Activated naive CD4-positive, alpha-beta T cell treated with anti-CD3 and anti-CD28 coated beads for 36 hours (primary cell): ENCODE measurements at regions not wholly inside any gene's neighbourhood (a gene's known extent, or its start where the extent isn't known, plus 50 kb on each side); places are given as distances from the start of the nearest gene placed in this dataset.

ENCODE experiments used
- CTCF ChIA-PET: fragments of 350-600 bp; sonication (Branson Sonifier 250); formaldehyde crosslinking; loops from one replicate; lab custom pipeline; 2021; ENCODE audit warnings: antibody characterized with exemption; lab: Charles Lee
- DNase-seq: peaks from one replicate; pipeline ENCODE4 v3.0.0-alpha.2; 2020
- H3K27ac Mint-ChIP-seq: one replicate; pipeline ENCODE4 v1.8.0; 2021; ENCODE audit warnings: mild to moderate bottlenecking, mixed read lengths
- H3K27me3 Mint-ChIP-seq: one replicate; pipeline ENCODE4 v1.8.0; 2021; ENCODE audit warnings: low read depth, mixed read lengths
- H3K36me3 Mint-ChIP-seq: one replicate; pipeline ENCODE4 v1.8.0; 2021; ENCODE audit warnings: low read depth, mixed read lengths
- H3K4me1 Mint-ChIP-seq: one replicate; pipeline ENCODE4 v1.8.0; 2021; ENCODE audit warnings: low read depth, mixed read lengths
- H3K4me3 Mint-ChIP-seq: one replicate; pipeline ENCODE4 v1.8.0; 2021; ENCODE audit warnings: mild to moderate bottlenecking, moderate library complexity, mixed read lengths
- H3K9me3 Mint-ChIP-seq: one replicate; pipeline ENCODE4 v1.8.0; 2021; ENCODE audit warnings: mixed read lengths
- intact Hi-C: fragments of 100-400 bp; cut with micrococcal nuclease; formaldehyde crosslinking; loops from one replicate; pipeline ENCODE4 v1.15.1; 2023

DNA sequence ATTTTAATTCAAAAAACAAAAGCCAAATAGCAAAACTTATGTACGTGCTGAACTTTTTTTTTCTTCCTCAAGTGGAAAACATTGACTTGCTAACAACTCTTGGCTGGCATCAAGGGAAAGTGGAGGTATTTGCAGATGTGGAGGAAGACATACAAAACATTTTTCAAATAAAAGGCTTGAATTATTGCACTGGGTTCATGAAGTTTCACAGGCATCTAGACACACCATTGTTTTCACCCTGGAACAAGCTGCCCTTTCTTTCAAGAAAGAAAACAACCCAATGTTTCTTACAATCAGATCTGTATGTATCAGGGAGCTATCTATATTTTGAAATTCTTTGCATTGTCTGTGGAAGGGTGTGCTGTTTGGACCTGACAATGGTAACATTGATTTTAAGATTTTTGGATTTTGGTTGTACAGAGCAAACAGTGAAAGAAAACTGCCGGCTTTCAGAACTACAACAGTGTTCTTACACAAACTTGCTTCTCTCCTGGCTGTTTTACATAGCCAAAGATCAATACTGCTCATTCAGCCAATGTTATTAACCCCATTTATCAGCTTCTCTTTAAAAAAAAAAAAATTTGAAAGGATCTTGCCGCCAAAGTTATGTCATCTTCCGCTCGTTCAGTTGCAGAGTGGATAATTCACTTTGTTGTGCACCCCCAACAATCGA lies 187.7 kb upstream of the FOXD3 start:
- H3K9me3 Mint-ChIP-seq = no peaks in the 10 kb centered on the region
- no peaks in the 10 kb centered on the region for H3K4me1 Mint-ChIP-seq
- intact Hi-C loops = no loop called here
- H3K4me3 Mint-ChIP-seq = no peak overlapping the region
- peaks cover 16% of the 10 kb centered on the region for H3K27me3 Mint-ChIP-seq
- CTCF ChIA-PET = no interaction called here
- no peak overlapping the region for H3K27ac Mint-ChIP-seq
- H3K36me3 Mint-ChIP-seq = no peaks in the 10 kb centered on the region
- DNase-seq = no peak

DNA sequence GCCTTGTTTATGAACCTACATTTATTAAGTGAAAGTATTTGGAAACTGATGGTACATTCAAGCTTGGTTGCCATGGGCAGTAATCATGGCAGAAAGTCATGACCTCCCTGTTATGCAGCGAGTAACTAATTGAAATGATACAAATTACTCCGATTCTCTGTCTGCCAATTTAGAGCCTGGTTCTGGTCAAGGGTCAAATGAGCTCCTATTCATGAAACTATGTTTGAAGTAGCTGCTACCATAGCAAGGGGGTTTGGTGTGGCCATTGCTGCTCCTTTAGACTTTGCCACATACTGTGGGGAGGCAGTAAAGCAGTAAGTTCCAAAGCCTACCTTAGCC lies 187.2 kb upstream of the FOXD3 start:
- Mint-ChIP-seq H3K4me3 (no peak overlapping the region), H3K4me1 (no peaks in the 10 kb centered on the region), H3K9me3 (no peaks in the 10 kb centered on the region), H3K36me3 (no peaks in the 10 kb centered on the region), H3K27me3 (peaks cover 16% of the 10 kb centered on the region), H3K27ac (no peak overlapping the region)
- CTCF ChIA-PET = no interaction called here
- intact Hi-C loops = no loop called here
- no peak for DNase-seq

DNA sequence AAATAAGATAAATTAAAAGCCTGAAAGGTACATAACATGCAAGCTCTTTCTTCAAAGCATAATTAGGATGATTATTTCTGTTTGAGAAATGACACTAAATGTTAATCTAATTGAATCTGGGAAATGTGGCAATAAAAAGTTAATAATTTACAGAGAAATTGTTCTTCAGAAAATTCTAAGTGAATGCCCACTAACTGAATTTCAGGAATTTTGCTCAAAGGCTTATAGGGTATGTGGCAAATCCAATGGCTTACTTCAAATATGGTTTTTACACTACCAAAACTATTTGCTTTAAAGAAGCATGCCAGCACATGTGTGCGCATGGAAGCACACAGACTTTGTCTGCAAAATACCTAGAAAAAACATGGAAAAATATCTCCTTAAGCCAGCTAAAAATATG lies 186.6 kb upstream of the FOXD3 start:
- intact Hi-C loops = no loop called here
- Mint-ChIP-seq H3K27ac (no peak overlapping the region), H3K4me1 (no peaks in the 10 kb centered on the region), H3K27me3 (peaks cover 13% of the 10 kb centered on the region), H3K36me3 (no peaks in the 10 kb centered on the region), H3K9me3 (no peaks in the 10 kb centered on the region), H3K4me3 (no peak overlapping the region)
- no peak for DNase-seq
- CTCF ChIA-PET = no interaction called here

DNA sequence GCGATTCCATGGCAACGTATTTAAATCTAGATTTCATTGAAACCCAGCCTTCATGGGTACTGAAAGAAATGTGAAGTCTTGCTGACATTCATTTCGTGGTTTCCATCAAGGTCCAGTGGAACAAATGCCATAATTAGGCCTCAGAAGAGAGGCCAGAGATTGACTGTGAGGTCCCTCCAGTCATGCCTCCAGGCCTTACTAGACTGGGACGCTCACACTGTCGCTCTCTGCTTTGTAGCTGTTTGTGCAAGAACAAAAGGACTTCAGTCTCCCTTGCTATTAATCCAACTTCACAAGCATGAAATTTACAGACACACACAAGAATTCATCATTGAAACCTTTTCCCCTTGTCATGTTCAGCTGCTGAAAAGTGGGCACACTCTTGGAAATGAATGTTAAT lies 180.4 kb upstream of the FOXD3 start:
- H3K27me3 Mint-ChIP-seq = peaks cover 4% of the 10 kb centered on the region
- H3K36me3 Mint-ChIP-seq = no peaks in the 10 kb centered on the region
- DNase-seq = no peak
- no peak overlapping the region for H3K4me3 Mint-ChIP-seq
- no peak overlapping the region for H3K27ac Mint-ChIP-seq
- intact Hi-C loops = no loop called here
- CTCF ChIA-PET = no interaction called here
- H3K9me3 Mint-ChIP-seq = peaks cover 2% of the 10 kb centered on the region
- no peaks in the 10 kb centered on the region for H3K4me1 Mint-ChIP-seq

DNA sequence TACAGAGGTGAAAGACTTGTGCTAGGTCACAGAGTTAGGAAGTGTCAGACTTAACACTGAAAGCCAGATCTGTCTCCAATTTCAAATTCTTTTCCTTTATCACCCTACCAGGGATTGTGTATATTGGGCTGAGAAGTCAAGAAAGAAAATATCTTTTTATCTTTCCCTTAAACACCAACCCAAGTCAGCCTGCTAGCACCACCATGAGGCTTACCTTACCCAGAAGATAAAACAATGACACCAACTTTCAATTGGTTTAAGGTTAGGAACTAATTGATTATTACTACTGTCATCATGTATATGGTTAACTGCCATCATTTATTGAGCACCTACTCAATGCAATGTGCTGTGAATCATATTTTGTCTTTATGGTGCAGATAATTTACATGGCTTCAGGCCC lies 178.9 kb upstream of the FOXD3 start:
- H3K9me3 Mint-ChIP-seq = peaks cover 2% of the 10 kb centered on the region
- peaks cover 8% of the 10 kb centered on the region for H3K27me3 Mint-ChIP-seq
- H3K4me3 Mint-ChIP-seq = no peak overlapping the region
- no peak for DNase-seq
- intact Hi-C loops = no loop called here
- no peak overlapping the region for H3K27ac Mint-ChIP-seq
- no peaks in the 10 kb centered on the region for H3K36me3 Mint-ChIP-seq
- CTCF ChIA-PET = no interaction called here
- H3K4me1 Mint-ChIP-seq = no peaks in the 10 kb centered on the region

DNA sequence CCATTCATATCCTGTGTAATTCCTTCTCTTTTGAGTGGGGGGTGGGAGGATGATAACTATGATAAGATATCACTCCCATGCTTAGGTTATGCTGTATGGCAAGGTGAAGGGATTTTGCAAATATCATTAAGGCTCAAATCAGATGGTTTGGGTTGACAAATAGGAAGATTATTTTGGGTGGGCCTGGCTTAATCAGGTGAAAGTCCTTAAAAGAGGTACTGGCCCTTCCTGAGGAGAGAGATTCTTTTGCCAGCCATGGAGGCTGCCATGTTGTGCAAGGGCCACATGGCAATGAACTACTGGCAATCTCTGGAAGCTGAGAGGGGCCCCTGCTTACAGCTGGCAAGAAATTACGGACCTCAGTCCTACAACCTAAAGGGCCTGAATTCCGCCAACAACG lies 174.6 kb upstream of the FOXD3 start:
- no peaks in the 10 kb centered on the region for H3K36me3 Mint-ChIP-seq
- no peak overlapping the region for H3K27ac Mint-ChIP-seq
- no peak overlapping the region for H3K4me3 Mint-ChIP-seq
- H3K4me1 Mint-ChIP-seq = no peaks in the 10 kb centered on the region
- peaks cover 16% of the 10 kb centered on the region for H3K27me3 Mint-ChIP-seq
- no peak for DNase-seq
- intact Hi-C loops = loop anchor here (2.0 kb wide), 1 partner anchor 307 kb away; no protein-coding TSS in a partner anchor
- peaks cover 2% of the 10 kb centered on the region for H3K9me3 Mint-ChIP-seq
- CTCF ChIA-PET = no interaction called here

DNA sequence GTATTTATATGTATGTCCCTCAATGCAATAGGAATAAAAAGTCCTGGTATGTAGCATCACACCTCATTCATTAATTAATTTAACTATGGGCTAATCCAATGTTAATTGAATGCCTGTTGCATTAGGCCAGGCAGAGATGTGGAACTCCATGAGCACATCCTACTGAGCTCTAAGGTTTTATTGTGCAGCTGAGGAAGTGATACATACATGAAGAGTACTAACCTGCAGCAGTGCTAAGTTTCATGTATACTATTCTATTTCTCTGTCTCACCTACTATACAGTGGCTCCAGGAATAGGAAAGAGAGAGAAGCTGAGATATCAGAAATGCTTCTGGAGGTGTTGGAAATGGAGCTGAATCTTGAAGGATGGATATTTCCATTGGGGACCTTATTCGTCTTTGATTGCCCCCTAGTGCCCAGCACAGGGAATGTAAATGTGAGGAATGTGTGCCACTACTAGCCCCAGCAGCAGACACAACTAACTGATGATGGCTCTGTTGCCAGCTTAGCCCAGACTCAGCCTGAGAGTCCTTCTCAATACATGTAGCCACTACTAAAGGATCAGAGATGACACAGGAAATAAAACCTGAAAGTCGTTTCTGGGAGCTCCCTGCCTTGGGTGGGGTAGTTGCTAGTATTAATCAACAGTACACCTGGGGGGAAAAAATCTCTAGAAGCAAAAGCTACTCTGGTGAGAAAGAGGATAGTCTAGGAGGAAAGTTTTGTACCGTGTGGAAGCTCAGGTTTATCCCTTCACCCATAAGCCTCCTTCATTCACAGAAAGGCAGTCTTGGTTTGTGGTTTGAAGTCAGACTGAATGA lies 173.3 kb upstream of the FOXD3 start:
- no peaks in the 10 kb centered on the region for H3K36me3 Mint-ChIP-seq

DNA sequence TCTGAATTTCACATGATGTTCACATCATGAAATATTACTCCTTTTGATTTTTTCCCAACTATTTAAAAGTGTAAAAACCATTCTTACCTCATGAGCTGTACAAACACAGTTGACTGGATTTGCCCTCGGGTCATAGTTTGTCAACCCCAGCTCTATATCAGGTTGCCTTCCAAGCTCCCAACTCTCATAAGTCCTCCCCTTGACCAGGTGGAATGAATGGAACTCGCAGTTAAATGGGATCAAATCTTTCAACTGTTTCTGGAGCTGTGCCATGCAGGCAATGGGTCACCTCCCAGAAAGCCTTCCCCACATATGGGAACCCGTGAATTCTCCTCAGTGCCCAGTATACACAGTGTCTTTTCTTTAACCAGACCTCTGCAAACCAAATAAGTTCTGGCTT lies 169.8 kb upstream of the FOXD3 start:
- CTCF ChIA-PET = no interaction called here
- no peaks in the 10 kb centered on the region for H3K4me1 Mint-ChIP-seq
- no peak overlapping the region for H3K4me3 Mint-ChIP-seq
- DNase-seq = no peak
- H3K27me3 Mint-ChIP-seq = peaks cover 18% of the 10 kb centered on the region
- H3K9me3 Mint-ChIP-seq = no peaks in the 10 kb centered on the region
- H3K27ac Mint-ChIP-seq = no peak overlapping the region
- intact Hi-C loops = no loop called here
- H3K36me3 Mint-ChIP-seq = no peaks in the 10 kb centered on the region

More for the DNA sequence above, 173.3 kb upstream of the FOXD3 start:
- CTCF ChIA-PET = interaction anchor here (0.6 to 1.3 kb wide), 3 partner anchors 40 to 310 kb away, joined by 3 to 8 read pairs (median 3); no protein-coding TSS in a partner anchor
- Mint-ChIP-seq H3K9me3 (peaks cover 2% of the 10 kb centered on the region), H3K27ac (no peak overlapping the region), H3K27me3 (peaks cover 20% of the 10 kb centered on the region), H3K4me3 (no peak overlapping the region), H3K4me1 (no peaks in the 10 kb centered on the region)
- intact Hi-C loops = loop anchor here (1.0 to 2.0 kb wide), 2 partner anchors 186 to 308 kb away; no protein-coding TSS in a partner anchor
- peak; percentile 19 for DNase-seq

DNA sequence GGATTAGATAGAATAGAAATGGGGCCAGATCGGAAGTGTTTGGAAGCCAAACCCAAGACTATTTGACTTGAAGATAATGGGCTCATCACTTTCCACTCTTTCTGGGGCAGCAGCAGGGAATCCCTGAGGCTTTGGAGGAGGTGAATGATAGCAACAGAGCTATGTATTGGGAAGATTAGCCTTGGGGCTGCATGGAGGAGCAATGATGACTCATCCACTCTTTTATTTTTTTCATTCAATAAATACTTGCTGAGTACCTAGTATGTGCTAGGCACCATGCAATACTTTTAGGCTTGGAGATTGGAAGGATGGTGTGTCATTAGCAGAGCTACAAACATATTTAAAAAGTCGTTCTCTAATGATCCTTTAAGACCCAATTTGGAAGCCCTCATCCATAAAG lies 166.9 kb upstream of the FOXD3 start:
- no peak overlapping the region for H3K4me3 Mint-ChIP-seq
- no peak overlapping the region for H3K27ac Mint-ChIP-seq
- peaks cover 21% of the 10 kb centered on the region for H3K27me3 Mint-ChIP-seq
- no peaks in the 10 kb centered on the region for H3K36me3 Mint-ChIP-seq
- intact Hi-C loops = no loop called here
- DNase-seq = no peak
- no peaks in the 10 kb centered on the region for H3K4me1 Mint-ChIP-seq
- H3K9me3 Mint-ChIP-seq = no peaks in the 10 kb centered on the region
- CTCF ChIA-PET = no interaction called here

DNA sequence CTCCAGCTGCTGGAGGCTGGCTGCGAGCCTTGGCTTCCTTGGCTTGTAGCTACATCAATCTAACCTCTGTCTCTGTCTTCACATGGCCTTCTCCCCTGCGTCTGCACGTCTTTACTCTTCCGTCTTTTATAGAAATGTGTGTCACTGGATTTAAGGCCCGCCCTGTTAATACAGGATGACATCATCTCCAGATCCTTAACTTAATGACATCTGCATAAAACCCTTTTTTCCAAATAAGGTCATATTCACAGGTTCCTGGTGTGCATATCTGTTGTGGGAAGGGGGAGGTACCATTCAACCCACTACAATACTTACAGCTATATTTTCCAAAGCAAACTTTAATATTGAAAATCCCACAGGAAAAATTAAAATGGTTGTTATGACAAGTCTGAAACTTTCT lies 165.3 kb upstream of the FOXD3 start:
- H3K36me3 Mint-ChIP-seq = no peaks in the 10 kb centered on the region
- no peaks in the 10 kb centered on the region for H3K9me3 Mint-ChIP-seq
- H3K4me3 Mint-ChIP-seq = no peak overlapping the region
- CTCF ChIA-PET = no interaction called here
- DNase-seq = no peak
- H3K27ac Mint-ChIP-seq = no peak overlapping the region
- H3K4me1 Mint-ChIP-seq = no peaks in the 10 kb centered on the region
- H3K27me3 Mint-ChIP-seq = peaks cover 14% of the 10 kb centered on the region
- intact Hi-C loops = no loop called here

DNA sequence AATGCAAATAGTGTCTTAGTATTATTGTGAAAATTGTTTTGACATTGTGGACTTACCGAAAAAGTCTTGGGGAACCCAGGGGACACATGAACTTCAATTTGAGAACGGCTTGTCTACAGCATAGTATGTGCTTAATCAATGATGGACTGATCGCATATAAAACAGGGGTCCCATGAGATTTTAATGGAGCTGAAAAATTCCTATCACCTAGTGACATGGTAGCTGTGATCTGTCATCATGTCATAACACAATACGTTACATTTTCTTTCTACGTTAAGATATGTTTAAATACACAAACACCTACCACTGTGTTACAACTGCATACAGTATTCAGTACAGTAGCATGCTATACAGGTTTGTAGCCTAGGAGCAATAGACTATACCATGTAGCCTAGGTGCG lies 153.3 kb upstream of the FOXD3 start:
- H3K27ac Mint-ChIP-seq = no peak overlapping the region
- H3K4me1 Mint-ChIP-seq = no peaks in the 10 kb centered on the region
- no peak overlapping the region for H3K4me3 Mint-ChIP-seq
- CTCF ChIA-PET = no interaction called here
- H3K36me3 Mint-ChIP-seq = no peaks in the 10 kb centered on the region
- intact Hi-C loops = no loop called here
- no peak for DNase-seq
- peaks cover 14% of the 10 kb centered on the region for H3K27me3 Mint-ChIP-seq
- no peaks in the 10 kb centered on the region for H3K9me3 Mint-ChIP-seq

DNA sequence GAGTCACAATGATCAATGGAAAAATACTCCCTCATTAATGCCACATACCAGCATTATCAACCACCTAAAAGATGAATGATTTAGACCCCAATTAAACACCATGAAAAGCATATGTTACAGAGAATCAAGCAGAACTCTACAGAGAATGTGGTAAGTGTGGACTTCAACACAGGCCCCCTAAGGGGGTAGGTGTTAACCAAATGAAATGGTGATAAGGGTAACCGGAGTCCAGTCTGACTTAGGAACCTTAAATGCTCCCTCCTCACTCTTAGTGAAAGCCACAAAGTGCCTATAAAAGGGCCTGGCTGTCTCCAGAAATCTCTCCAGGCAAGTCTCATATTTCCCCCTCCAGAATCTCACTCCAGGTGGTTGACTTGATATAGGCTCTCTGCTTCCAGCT lies 149.2 kb upstream of the FOXD3 start:
- Mint-ChIP-seq H3K4me3 (no peak overlapping the region), H3K27me3 (peaks cover 8% of the 10 kb centered on the region), H3K27ac (no peak overlapping the region), H3K36me3 (no peaks in the 10 kb centered on the region), H3K9me3 (no peaks in the 10 kb centered on the region), H3K4me1 (no peaks in the 10 kb centered on the region)
- DNase-seq = no peak
- intact Hi-C loops = no loop called here
- CTCF ChIA-PET = no interaction called here

DNA sequence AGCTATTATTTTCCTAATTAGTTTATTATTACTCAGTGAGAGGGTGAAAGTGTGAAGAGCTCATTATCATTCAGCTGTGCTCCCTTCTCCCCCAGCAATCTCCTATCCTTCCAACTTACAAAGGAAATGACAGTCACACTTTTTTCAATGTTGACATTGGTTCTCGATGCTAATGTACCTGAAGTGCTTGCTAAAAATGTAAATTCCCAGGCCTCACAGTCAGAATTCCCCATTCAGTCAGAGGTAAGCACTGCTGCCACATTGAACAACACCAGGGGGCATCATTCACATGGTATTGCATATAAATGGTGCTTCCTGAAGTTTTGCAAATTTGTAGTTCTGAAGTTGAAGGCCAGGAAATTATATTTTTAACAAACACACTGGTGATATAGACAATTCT lies 132.7 kb upstream of the FOXD3 start:
- no peaks in the 10 kb centered on the region for H3K36me3 Mint-ChIP-seq
- CTCF ChIA-PET = interaction anchor here (0.6 to 1.7 kb wide), 4 partner anchors 41 to 348 kb away, joined by 3 to 11 read pairs (median 4); no protein-coding TSS in a partner anchor
- intact Hi-C loops = loop anchor here (10.0 kb wide), 1 partner anchor 255 kb away; no protein-coding TSS in a partner anchor
- H3K27ac Mint-ChIP-seq = no peak overlapping the region
- H3K27me3 Mint-ChIP-seq = peaks cover 5% of the 10 kb centered on the region
- no peaks in the 10 kb centered on the region for H3K9me3 Mint-ChIP-seq
- H3K4me3 Mint-ChIP-seq = no peak overlapping the region
- no peaks in the 10 kb centered on the region for H3K4me1 Mint-ChIP-seq
- DNase-seq = peak; percentile 15
